Lower leg skin (tissue), 3 donors: ENCODE measurements at regions not wholly inside any gene's neighbourhood (a gene's known extent, or its start where the extent isn't known, plus 50 kb on each side); places are given as distances from the start of the nearest gene placed in this dataset.

Experiments
- CTCF ChIP-seq, 3 donors: fragments of 450-650 bp; IDR thresholded peaks; one replicate each; pipeline ENCODE4 v1.5.1; 2016; ENCODE audit warnings: antibody characterized with exemption in 3 of 3, mild to moderate bottlenecking in 3 of 3, moderate library complexity in 2 of 3
- POLR2A ChIP-seq, 2 donors: fragments of 450-650 bp; IDR thresholded peaks; one replicate each; pipeline ENCODE4 v1.6.1; 2016 to 2017; ENCODE audit warnings: antibody characterized with exemption in 2 of 2, mild to moderate bottlenecking in 1 of 2, moderate library complexity in 1 of 2

GRCh38 chr3:112736386-112736785, 95.4 kb upstream of the CCDC80 start:
- TF ChIP-seq CTCF (IDR thresholded peaks at IDR 0.05) (no peak), POLR2A (IDR thresholded peaks at IDR 0.05) (no peak)
